PFSK-1 (cell line): ENCODE measurements at regions not wholly inside any gene's neighbourhood (a gene's known extent, or its start where the extent isn't known, plus 50 kb on each side); places are given as distances from the start of the nearest gene placed in this dataset.

Source experiments
- FOXP2 ChIP-seq: optimal IDR thresholded peaks from 2 replicates; pipeline ENCODE3; 2011; ENCODE audit warnings: borderline replicate concordance, control low read depth, inconsistent platforms; ENCODE audit not compliant: insufficient read depth; ENCODE audit errors: extremely low read length, extremely low read depth
- POLR2AphosphoS5 ChIP-seq: IDR thresholded peaks from 2 replicates; pipeline ENCODE4 v1.6.1; 2012; ENCODE audit warnings: low read depth, mild to moderate bottlenecking, control low read depth, low read length, moderate library complexity
- SIN3A ChIP-seq: IDR thresholded peaks from 2 replicates; pipeline ENCODE4 v1.6.1; 2012; ENCODE audit warnings: mild to moderate bottlenecking, low read length, moderate library complexity, borderline replicate concordance; ENCODE audit not compliant: insufficient read depth
- TAF1 ChIP-seq: IDR thresholded peaks from 2 replicates; pipeline ENCODE4 v1.6.1; 2012; ENCODE audit warnings: low read length, control low read depth, borderline replicate concordance; ENCODE audit not compliant: insufficient read depth
- TF ChIP-seq, protein P1 (sequence below), 2 experiments: IDR thresholded peaks; 2 replicates each; pipeline versions ENCODE4 v1.6.1 to v1.8.0; 2011 to 2012; ENCODE audit warnings: low read depth in 2 of 2, low read length in 2 of 2, control low read depth in 1 of 2, inconsistent platforms in 1 of 2, mild to moderate bottlenecking in 1 of 2, moderate library complexity in 1 of 2; ENCODE audit not compliant: insufficient read depth in 1 of 2

DNA sequence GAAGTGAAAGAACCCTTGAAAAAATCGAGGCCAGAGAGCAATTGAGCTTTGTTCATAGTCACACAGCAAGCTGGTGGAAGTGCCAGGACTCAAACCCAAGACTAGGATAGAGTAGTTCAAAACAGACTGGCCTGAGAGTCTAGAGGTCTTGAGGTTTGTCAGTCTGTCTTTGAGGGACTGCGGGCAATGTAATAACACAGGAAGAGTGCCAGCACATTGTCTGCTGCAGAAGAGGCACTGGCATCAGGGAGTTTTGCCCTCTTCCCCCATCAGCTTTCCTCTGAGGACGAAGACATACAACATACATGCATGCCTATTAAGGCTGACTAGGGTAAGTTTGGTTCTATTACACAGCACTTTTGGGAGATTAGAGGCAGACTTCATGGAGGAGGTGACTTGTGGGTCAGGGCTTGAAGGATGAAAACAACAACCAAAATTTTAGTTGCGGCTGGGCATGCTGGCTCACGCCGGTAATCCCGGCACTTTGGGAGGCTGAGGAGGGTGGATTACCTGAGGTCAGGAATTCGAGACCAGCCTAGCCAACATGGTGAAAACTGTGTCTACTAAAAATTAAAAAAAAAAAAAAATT is 64.1 kb upstream of the LAS1L start:
- TF ChIP-seq TAF1 (no peak), POLR2AphosphoS5 (no peak), FOXP2 (no peak)
- TF ChIP-seq, protein P1, sequence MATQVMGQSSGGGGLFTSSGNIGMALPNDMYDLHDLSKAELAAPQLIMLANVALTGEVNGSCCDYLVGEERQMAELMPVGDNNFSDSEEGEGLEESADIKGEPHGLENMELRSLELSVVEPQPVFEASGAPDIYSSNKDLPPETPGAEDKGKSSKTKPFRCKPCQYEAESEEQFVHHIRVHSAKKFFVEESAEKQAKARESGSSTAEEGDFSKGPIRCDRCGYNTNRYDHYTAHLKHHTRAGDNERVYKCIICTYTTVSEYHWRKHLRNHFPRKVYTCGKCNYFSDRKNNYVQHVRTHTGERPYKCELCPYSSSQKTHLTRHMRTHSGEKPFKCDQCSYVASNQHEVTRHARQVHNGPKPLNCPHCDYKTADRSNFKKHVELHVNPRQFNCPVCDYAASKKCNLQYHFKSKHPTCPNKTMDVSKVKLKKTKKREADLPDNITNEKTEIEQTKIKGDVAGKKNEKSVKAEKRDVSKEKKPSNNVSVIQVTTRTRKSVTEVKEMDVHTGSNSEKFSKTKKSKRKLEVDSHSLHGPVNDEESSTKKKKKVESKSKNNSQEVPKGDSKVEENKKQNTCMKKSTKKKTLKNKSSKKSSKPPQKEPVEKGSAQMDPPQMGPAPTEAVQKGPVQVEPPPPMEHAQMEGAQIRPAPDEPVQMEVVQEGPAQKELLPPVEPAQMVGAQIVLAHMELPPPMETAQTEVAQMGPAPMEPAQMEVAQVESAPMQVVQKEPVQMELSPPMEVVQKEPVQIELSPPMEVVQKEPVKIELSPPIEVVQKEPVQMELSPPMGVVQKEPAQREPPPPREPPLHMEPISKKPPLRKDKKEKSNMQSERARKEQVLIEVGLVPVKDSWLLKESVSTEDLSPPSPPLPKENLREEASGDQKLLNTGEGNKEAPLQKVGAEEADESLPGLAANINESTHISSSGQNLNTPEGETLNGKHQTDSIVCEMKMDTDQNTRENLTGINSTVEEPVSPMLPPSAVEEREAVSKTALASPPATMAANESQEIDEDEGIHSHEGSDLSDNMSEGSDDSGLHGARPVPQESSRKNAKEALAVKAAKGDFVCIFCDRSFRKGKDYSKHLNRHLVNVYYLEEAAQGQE (IDR thresholded peaks at IDR 0.05; ENCODE audit: insufficient read depth in 1 of 2, low read depth in 2 of 2, low read length in 2 of 2): no peak

DNA sequence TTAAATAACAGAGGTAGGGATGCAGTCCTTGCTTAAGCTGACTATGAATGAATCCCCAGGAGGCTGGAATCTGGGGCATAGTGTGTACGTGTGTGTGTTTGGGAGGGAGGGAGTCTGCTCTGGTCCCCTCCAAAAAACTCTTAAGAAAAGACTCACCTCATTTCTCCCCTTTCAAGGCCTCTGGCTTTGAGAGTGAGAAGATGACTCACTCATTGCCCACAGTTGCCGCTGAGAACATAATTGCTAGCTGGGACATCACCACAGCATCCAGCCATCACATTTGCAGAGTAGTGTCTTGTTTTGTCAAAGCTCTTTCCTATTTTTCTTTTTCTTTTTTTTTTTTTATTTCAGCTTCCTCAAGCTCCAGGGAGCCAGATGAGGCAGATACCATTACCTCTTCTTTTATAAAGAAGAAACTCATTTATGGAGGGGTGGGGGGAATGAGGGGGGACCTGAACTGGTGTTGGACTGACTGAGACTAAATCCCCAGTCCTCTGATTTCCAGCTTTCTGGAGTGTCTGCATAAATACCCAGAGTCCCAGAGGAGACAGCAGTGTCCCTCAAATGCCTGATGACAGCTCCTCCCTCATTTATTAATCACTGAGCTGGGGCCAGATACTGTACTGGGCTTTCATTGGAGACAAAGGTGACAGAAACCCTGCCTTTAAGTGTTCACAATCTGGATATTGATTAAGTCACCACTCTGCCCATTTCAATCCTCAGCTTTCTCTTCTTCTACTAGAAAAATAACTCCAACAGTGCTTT is 61.9 kb upstream of the LAS1L start:
- TF ChIP-seq FOXP2 (no peak), SIN3A (no peak), POLR2AphosphoS5 (no peak), TAF1 (no peak)
- TF ChIP-seq, protein P1 (IDR thresholded peaks at IDR 0.05; ENCODE audit: insufficient read depth in 1 of 2, low read depth in 2 of 2, low read length in 2 of 2): no peak

DNA sequence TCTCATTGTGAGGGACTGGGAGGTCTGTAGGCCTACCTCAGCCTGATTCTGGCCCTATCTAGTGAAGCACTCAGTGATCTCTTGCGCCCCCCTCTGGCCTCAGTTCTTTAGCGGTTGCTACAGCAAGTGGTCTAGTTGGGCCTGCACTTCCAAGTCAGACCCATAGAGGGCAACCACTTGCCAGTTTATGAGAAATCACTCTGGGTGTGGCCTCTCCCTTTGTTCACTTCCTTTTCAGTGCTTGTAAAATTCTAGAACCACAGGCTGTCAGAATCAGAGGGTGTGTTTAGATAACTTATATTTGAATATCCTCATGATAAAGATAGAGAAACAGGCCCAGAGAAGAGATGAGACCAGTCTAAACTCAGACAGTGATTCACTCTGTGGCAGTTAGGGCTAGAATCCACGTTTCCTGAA is 60.9 kb upstream of the LAS1L start:
- TF ChIP-seq FOXP2 (no peak), TAF1 (no peak)
- TF ChIP-seq, protein P1 (IDR thresholded peaks at IDR 0.05; ENCODE audit: insufficient read depth in 1 of 2, low read depth in 2 of 2, low read length in 2 of 2): no peak

DNA sequence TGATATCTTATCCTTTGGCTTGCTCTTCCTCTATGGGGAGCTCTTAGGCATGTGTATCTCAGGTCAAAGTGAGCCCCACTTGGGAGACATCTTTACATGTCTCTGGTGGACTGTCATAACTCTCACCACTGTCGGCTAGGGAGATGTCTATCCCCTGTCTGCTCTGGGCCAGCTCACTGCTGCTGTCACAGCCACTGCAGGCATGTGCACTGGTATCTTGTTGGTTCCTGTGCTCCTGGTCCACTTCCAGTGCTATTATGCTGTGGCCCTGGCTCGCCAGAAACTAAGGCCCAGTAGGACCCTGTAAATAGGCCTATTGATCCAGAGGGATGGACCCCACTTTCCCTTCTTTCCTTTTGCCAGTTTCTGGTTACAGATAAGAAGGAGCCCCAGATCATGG is 56.6 kb upstream of the LAS1L start:
- TF ChIP-seq POLR2AphosphoS5 (no peak), SIN3A (no peak), FOXP2 (no peak), TAF1 (no peak)
- TF ChIP-seq, protein P1 (IDR thresholded peaks at IDR 0.05; ENCODE audit: insufficient read depth in 1 of 2, low read depth in 2 of 2, low read length in 2 of 2): no peak

DNA sequence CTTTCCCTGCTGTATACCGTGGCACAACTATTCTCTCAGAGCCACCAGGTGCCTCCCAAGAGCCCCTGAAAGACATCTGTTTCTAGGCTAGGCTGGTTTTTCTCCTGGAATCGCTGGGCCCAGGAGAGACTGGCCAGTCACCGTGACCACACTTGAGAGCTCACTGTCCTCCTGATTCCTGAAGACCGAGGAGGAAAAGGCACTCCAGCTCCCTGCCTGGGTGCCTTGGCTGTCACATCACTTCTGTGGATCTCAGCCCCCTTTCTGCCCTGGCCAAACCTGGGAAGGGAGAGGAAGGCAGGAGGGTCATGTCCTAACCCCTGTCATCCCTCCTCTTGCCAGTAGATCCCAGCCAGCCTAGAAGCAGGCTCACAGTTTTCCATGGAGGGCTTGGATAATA is 54.7 kb upstream of the LAS1L start:
- TF ChIP-seq SIN3A (no peak), FOXP2 (no peak)
